Natural killer cell (primary cell): ENCODE measurements at regions not wholly inside any gene's neighbourhood (a gene's known extent, or its start where the extent isn't known, plus 50 kb on each side); places are given as distances from the start of the nearest gene placed in this dataset.

Experiments used
- ATAC-seq, 3 donors: fragments of 150-1000 bp in 2 of 3; fragments of 200-7000 bp in 1 of 3; cut with Tn5 transposase; 1 replicate in 1 of 3; 2 replicates in 2 of 3; pipeline ENCODE4 v1.10.0; 2021; ENCODE audit warnings: mild to moderate bottlenecking in 2 of 3, moderate library complexity in 2 of 3
- DNase-seq, 2 donors: peaks; one replicate each; pipeline versions ENCODE4 v3.0.0 to v3.0.0-alpha.2; 2013 to 2021; ENCODE audit warnings: mixed read lengths in 1 of 2
- H3K27ac ChIP-seq: one replicate; pipeline ENCODE4 v1.5.1; 2013; ENCODE audit warnings: mild to moderate bottlenecking, low read length
- H3K27me3 ChIP-seq: one replicate; pipeline ENCODE4 v1.6.1; 2013; ENCODE audit warnings: low read length; ENCODE audit not compliant: control insufficient read depth, insufficient read depth
- H3K36me3 ChIP-seq: one replicate; pipeline ENCODE4 v1.6.1; 2013; ENCODE audit warnings: low read length; ENCODE audit not compliant: control insufficient read depth, insufficient read depth
- H3K4me1 ChIP-seq: one replicate; pipeline ENCODE4 v1.6.1; 2013; ENCODE audit warnings: low read length; ENCODE audit not compliant: control insufficient read depth, insufficient read depth
- H3K4me3 ChIP-seq: one replicate; pipeline ENCODE4 v1.5.1; 2013; ENCODE audit warnings: low read length
- H3K9me3 ChIP-seq: one replicate; pipeline ENCODE4 v1.6.1; 2013; ENCODE audit warnings: low read length; ENCODE audit not compliant: control insufficient read depth, insufficient read depth
- H3K27ac Mint-ChIP-seq, 2 donors: one replicate each; pipeline ENCODE4 v1.8.0; 2022; ENCODE audit warnings: mild to moderate bottlenecking in 2 of 2, mixed read lengths in 2 of 2, moderate library complexity in 1 of 2
- H3K27me3 Mint-ChIP-seq, 2 donors: one replicate each; pipeline ENCODE4 v1.8.0; 2022; ENCODE audit warnings: low read depth in 2 of 2, mixed read lengths in 2 of 2
- H3K36me3 Mint-ChIP-seq: one replicate; pipeline ENCODE4 v1.8.0; 2022; ENCODE audit warnings: mixed read lengths
- H3K4me1 Mint-ChIP-seq, 2 donors: one replicate each; pipeline ENCODE4 v1.8.0; 2022; ENCODE audit warnings: mixed read lengths in 2 of 2
- H3K4me3 Mint-ChIP-seq: one replicate; pipeline ENCODE4 v1.8.0; 2022; ENCODE audit warnings: mild to moderate bottlenecking, moderate library complexity, mixed read lengths
- H3K9me3 Mint-ChIP-seq, 2 donors: one replicate each; pipeline ENCODE4 v1.8.0; 2022; ENCODE audit warnings: mixed read lengths in 2 of 2
- WGBS: methylation state at CpG from one replicate; pipeline ENCODE4 v1.1.7; 2013; ENCODE audit warnings: missing lambda C conversion rate; ENCODE audit not compliant: insufficient coverage; 5-methylcytosine and 5-hydroxymethylcytosine counted together
- intact Hi-C: fragments of 100-400 bp; cut with micrococcal nuclease; formaldehyde crosslinking; loops from one replicate; pipeline ENCODE4 v1.14.2; 2022
- TF ChIP-seq, protein P1 (sequence below): fragments of 200-600 bp; IDR thresholded peaks from one replicate; pipeline ENCODE4 v1.8.0; 2022; ENCODE audit warnings: antibody characterized with exemption

DNA sequence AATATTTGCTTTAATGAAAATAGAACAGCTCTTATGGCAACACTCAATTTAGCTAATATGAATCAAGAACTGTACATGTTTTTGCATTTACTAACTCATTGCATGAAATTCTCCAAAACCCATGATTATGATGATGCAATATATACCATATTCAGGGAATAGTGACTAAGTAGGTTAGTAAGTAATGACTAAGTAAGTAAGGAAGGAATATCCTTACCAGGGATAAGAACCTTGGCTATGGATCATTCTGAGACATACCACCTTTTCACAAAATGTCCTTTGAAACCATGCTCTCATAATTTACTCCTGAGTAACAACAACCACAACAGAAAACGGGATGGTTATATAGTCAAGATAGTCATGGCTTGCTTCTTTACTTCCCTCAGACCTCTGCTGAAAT lies 1513.0 kb downstream of the STIM2 start:
- Histone ChIP-seq H3K4me1 (no peaks in the 10 kb centered on the region), H3K9me3 (no peaks in the 10 kb centered on the region), H3K36me3 (no peaks in the 10 kb centered on the region), H3K4me3 (no peak overlapping the region), H3K27ac (no peak overlapping the region), H3K27me3 (no peaks in the 10 kb centered on the region)
- intact Hi-C loops = no loop called here
- Mint-ChIP-seq H3K4me3 (no peak overlapping the region), H3K9me3 (peaks cover 18 to 30% of the 10 kb centered on the region in 2 donors), H3K27ac (no peak overlapping the region), H3K27me3 (no peaks in the 10 kb centered on the region), H3K4me1 (no peaks in the 10 kb centered on the region), H3K36me3 (no peaks in the 10 kb centered on the region)
- no peak for DNase-seq
- TF ChIP-seq, protein P1, sequence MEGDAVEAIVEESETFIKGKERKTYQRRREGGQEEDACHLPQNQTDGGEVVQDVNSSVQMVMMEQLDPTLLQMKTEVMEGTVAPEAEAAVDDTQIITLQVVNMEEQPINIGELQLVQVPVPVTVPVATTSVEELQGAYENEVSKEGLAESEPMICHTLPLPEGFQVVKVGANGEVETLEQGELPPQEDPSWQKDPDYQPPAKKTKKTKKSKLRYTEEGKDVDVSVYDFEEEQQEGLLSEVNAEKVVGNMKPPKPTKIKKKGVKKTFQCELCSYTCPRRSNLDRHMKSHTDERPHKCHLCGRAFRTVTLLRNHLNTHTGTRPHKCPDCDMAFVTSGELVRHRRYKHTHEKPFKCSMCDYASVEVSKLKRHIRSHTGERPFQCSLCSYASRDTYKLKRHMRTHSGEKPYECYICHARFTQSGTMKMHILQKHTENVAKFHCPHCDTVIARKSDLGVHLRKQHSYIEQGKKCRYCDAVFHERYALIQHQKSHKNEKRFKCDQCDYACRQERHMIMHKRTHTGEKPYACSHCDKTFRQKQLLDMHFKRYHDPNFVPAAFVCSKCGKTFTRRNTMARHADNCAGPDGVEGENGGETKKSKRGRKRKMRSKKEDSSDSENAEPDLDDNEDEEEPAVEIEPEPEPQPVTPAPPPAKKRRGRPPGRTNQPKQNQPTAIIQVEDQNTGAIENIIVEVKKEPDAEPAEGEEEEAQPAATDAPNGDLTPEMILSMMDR = no peak
- ATAC-seq = no peak
- no CpG with 5 or more reads among the region's 1 CpG for WGBS

DNA sequence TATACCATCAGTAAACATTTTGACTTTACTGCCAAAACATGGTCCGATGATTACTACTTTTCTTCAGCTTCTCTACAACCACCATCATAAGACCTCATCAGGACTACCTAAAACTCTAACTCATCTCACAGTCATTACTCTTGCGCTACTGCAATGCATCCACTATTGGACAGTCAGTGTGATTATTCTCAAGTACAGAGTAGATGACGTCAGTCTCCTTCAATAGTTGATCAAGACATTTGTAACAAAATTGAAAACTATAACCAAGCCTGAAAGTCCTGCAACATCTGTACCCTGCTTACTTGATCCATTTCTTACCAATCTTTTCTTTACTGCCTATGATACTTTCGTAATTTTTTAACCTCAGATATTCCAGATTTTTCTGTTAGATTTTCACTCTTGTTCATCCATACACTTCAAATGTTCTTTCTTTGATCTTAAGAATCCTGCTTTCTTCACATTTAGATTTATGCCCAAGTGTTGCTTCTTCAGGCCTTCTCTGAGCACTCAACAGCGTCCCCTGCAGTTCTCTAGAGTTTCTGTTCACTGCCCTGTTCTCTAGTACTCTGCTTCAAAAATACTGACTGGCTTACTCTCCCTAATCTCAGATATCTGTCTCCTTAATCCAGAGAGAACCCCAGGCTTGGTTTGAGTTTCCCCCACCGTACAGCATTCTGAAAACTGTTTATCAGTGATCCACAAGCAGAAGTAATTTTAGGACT lies 1517.6 kb downstream of the STIM2 start:
- Mint-ChIP-seq H3K27me3 (no peaks in the 10 kb centered on the region), H3K4me1 (no peaks in the 10 kb centered on the region), H3K27ac (no peak overlapping the region), H3K36me3 (no peaks in the 10 kb centered on the region), H3K4me3 (no peak overlapping the region), H3K9me3 (peaks cover 17 to 27% of the 10 kb centered on the region in 2 donors)
- Histone ChIP-seq H3K4me3 (no peak overlapping the region), H3K36me3 (no peaks in the 10 kb centered on the region), H3K4me1 (no peaks in the 10 kb centered on the region), H3K27ac (no peak overlapping the region), H3K9me3 (no peaks in the 10 kb centered on the region), H3K27me3 (no peaks in the 10 kb centered on the region)
- TF ChIP-seq, protein P1 = no peak
- intact Hi-C loops = no loop called here
- WGBS = 74% methylated on average over 6 of the region's 6 CpGs
- DNase-seq = no peak
- ATAC-seq = no peak

DNA sequence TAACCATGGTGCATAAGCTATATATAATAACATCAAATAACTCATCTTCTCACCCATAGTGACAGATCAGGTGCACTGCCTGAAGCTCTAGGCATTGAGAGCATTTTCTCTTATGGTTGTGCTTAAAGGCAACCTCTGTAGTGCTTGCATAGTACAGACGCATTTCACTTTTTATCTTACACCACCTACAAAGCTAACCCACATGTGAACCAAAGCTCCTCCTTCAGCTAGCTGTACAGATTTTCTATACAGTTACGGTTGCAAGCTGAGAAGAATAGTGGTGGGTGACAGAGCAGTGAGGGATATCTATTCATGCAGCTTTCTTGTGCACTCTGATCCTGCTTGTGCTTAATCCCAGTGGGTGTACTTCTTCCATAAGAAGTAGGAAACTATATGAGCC lies 1525.2 kb downstream of the STIM2 start:
- intact Hi-C loops = no loop called here
- DNase-seq (no peak), ATAC-seq (no peak)
- Histone ChIP-seq H3K27me3 (no peaks in the 10 kb centered on the region), H3K4me3 (no peak overlapping the region), H3K4me1 (no peaks in the 10 kb centered on the region), H3K36me3 (no peaks in the 10 kb centered on the region), H3K27ac (no peak overlapping the region), H3K9me3 (peaks cover 3% of the 10 kb centered on the region)
- no peaks in the 10 kb centered on the region for H3K36me3 Mint-ChIP-seq
- no peak overlapping the region for H3K27ac Mint-ChIP-seq
- H3K9me3 Mint-ChIP-seq = peaks cover 13 to 15% of the 10 kb centered on the region in 2 donors
- 85% methylated on average over 2 of the region's 2 CpGs for WGBS
- no peaks in the 10 kb centered on the region for H3K4me1 Mint-ChIP-seq
- TF ChIP-seq, protein P1 = no peak
- H3K27me3 Mint-ChIP-seq = no peaks in the 10 kb centered on the region
- H3K4me3 Mint-ChIP-seq = no peak overlapping the region

DNA sequence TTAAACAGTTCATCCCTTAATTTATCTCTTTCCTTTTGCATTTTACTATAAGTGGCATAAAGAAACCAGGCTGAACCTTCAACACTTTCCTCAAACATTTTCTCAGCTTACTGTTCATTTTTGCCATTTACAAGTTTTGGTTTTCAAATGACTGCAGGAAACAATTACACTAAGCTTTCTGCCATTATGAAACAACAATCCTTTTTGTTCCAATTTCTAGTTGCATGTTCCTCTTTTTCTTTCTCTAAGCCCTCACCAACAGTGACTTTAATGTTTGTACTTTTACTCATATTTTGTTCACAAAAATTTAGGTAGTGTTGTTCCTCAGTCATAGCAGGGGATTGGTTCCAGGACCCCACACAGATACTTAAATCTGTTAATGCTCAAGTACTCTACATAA lies 1526.1 kb downstream of the STIM2 start:
- H3K9me3 ChIP-seq = peaks cover 3% of the 10 kb centered on the region
- no peaks in the 10 kb centered on the region for H3K4me1 ChIP-seq
- TF ChIP-seq, protein P1 = no peak
- no peaks in the 10 kb centered on the region for H3K36me3 ChIP-seq
- H3K27ac Mint-ChIP-seq = no peak overlapping the region
- ATAC-seq (no peak), DNase-seq (no peak)
- no peak overlapping the region for H3K4me3 ChIP-seq
- peaks cover 14 to 16% of the 10 kb centered on the region in 2 donors for H3K9me3 Mint-ChIP-seq
- intact Hi-C loops = no loop called here
- peaks cover 3% of the 10 kb centered on the region for H3K36me3 Mint-ChIP-seq
- H3K27ac ChIP-seq = no peak overlapping the region
- no peak overlapping the region for H3K4me3 Mint-ChIP-seq
- H3K27me3 ChIP-seq = no peaks in the 10 kb centered on the region
- H3K27me3 Mint-ChIP-seq = no peaks in the 10 kb centered on the region
- H3K4me1 Mint-ChIP-seq = no peaks in the 10 kb centered on the region
